Left colon (tissue), 2 donors: ENCODE measurements at regions not wholly inside any gene's neighbourhood (a gene's known extent, or its start where the extent isn't known, plus 50 kb on each side); places are given as distances from the start of the nearest gene placed in this dataset.
A peak's percentile ranks its signal among the peaks of the same experiment; 100 is the strongest.
"Not testable (repeated sequence)": the region's sequence is repeated elsewhere in the genome, so short reads cannot be mapped to it uniquely, and the experiment has no call there.

Experiments
- ATAC-seq: fragments of 200-7000 bp; cut with Tn5 transposase; one replicate; pipeline ENCODE4 v1.9.1; 2020; ENCODE audit warnings: mild to moderate bottlenecking, moderate library complexity
- DNase-seq, 2 donors: peaks; one replicate each; pipeline ENCODE4 v3.0.0-alpha.2; 2020
- intact Hi-C, 2 donors: fragments of 100-400 bp; cut with DNase I in 1 of 2; cut with micrococcal nuclease in 1 of 2; formaldehyde crosslinking; loops; one replicate each; pipeline versions ENCODE4 v1.11.2 to v1.14.0; 2022; cut with DNase I, micrococcal nuclease
- donor health status: DM: no; HTN: no; CAD: no.
- donor health status: DM: yes; HTN: yes; CAD: no.

DNA sequence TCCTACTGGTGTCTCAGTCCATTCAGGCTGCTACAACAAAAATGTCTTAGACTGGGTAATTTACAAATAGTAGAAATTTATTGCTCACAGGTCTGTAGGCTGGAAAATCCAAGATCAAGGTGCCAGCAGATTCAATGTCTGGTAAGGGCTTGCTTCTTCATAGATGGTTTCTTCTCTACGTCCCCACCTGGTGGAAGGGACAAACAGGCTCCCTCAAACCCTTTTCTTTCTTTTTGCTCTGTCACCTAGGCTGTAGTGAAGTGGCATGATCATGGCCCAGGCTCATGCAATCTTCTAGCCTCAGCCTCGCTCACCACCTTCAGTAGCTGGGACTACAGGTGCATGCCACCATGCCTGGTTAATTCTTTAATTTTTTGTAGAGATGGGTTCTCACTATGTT is 106.8 kb upstream of the RPH3A start:
- intact Hi-C loops: no loop called here
- ATAC-seq (no peak), DNase-seq (no peak)

DNA sequence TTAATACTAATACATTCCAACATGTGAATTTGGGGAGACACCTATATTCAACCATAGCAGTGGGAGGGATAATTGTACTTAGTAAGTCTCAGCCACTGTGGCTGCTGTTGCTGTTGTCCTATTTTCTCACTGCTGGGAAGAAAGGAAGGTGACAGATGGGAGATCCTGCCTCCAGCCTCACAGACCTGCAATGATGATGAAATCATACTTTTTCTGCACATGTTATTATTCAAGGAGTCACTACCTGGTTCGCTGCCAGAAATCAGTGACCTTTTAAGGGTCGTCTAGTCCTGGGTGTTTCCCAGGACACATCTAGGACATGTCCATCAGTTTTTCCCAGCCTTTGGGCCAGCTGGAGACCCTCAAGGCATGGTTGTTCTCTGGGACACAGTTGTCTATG is 106.2 kb upstream of the RPH3A start:
- ATAC-seq (no peak), DNase-seq (no peak)
- intact Hi-C loops: no loop called here

- ATAC-seq: no peak
- DNase-seq: no peak
- intact Hi-C loops: no loop called here
Observed at GRCh38 chr12:112686373-112686772, 105.2 kb upstream of the RPH3A start.

DNA sequence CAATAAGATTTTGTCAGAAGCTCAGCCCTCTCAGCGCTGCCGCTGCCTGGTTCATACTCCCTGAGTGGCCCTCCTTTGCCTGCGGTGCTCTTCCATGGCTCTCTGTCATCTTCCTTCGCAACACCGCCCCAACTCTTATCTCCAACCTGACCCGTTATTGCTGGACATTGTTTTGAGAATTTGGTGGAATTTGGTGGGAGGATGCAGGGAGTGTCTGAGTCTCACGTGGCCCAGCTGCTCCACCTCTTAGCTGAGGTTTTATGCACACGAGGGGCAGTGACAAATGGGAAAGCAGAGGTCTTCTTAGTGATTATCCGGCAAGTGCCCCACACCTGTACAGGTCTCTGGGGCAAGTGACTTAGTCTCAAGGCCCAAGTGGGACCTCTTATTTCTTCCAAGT is 97.5 kb upstream of the RPH3A start:
- ATAC-seq (no peak), DNase-seq (no peak)
- intact Hi-C loops: no loop called here

DNA sequence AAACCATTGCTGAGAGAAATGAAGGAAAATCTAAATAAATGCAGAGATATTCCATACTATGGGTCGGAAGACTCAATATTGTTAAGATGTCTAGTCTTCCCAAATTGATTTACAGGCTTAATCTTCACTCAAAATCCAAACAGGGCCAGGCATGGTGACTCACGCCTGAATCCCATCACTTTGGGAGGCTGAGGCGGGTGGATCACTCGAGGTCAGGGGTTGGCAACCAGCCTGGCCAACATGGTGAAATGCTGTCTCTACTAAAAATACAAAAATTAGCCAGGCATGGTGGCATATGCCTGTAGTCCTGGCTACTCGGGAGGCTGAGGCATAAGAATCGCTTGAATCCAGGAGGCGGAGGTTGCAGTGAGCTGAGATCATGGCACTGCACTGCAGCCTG is 94.1 kb upstream of the RPH3A start:
- DNase-seq, intact Hi-C loops, ATAC-seq: not testable (repeated sequence)

DNA sequence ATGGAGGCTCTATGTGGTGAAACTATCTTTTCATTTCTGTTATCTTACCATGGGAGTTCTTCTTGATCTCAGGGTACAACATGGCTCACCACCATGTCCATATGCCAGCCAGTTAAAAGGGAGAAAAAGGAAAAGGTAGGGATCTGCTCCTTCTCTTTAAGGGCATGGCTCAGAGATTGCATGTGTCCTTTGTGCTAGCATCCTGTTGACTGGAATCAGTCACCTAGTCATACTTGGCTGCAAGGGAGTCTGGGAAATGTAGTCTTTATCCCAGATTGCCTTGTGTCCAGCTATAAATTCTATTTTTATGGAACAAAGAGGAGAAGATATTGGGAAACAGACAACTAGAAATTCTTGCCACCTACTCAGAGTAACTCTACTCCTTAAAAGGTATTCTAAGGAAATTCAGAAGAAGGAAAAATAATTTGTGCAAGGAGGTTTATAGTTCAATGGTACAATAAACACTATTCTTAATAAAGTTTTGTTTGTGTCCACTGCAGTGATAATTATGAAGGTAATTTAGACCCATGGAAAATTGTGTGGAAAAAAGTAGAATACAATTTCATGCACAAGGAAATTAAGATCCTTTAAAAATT is 86.4 kb upstream of the RPH3A start:
- intact Hi-C loops: no loop called here
- no peak for ATAC-seq
- no peak for DNase-seq

GRCh38 chr12:112710414-112710813 is 81.1 kb upstream of the RPH3A start:
- DNase-seq (no peak), ATAC-seq (no peak)
- intact Hi-C loops: no loop called here

GRCh38 chr12:112711026-112711425 is 80.5 kb upstream of the RPH3A start:
- DNase-seq (no peak), ATAC-seq (no peak)

GRCh38 chr12:112711507-112711906 is 80.0 kb upstream of the RPH3A start:
- ATAC-seq (no peak), DNase-seq (no peak)
- intact Hi-C loops: no loop called here

More at GRCh38 chr12:112711026-112711425, 80.5 kb upstream of the RPH3A start:
- intact Hi-C loops: no loop called here

DNA sequence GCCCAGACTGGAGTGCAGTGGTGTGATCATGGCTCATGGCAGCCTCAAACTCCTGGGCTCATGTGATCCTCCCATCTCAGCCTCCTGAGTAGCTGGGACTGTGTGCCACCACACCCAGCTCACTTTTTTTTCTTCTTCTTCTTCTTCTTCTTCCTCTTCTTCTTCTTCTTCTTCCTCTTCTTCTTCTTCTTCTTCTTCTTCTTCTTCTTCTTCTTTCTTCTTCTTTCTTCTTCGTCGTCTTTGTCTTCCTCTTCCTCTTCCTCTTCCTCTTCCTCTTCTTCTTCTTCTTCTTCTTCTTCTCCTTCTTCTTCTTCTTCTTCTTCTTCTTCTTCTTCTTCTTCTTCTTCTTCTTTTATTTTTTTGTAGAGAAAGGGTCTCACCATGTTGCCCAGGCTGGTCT is 78.8 kb upstream of the RPH3A start:
- not testable (repeated sequence) for DNase-seq, ATAC-seq

DNA sequence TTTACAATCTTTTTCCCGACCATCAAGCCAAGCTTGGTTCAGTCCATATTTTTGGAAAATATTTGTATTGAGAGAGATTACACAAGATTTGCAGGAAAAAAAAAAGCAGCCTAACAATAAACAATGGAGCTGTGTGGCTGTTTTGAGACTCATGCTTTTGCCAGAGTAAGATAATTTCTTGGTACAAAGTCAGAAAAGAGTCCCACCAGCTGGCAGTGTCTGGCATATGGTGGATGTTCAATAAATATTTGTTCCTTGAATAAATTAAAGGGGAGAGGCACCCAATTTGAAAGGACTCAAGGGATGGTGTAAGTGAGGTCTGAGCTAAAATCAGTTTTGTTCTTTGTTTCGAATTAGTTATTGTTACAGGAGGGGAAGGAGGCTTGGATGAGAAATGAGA is 78.1 kb upstream of the RPH3A start:
- intact Hi-C loops: no loop called here
- no peak for DNase-seq
- no peak for ATAC-seq

More for the DNA sequence above, 78.8 kb upstream of the RPH3A start:
- intact Hi-C loops: not testable (repeated sequence)

DNA sequence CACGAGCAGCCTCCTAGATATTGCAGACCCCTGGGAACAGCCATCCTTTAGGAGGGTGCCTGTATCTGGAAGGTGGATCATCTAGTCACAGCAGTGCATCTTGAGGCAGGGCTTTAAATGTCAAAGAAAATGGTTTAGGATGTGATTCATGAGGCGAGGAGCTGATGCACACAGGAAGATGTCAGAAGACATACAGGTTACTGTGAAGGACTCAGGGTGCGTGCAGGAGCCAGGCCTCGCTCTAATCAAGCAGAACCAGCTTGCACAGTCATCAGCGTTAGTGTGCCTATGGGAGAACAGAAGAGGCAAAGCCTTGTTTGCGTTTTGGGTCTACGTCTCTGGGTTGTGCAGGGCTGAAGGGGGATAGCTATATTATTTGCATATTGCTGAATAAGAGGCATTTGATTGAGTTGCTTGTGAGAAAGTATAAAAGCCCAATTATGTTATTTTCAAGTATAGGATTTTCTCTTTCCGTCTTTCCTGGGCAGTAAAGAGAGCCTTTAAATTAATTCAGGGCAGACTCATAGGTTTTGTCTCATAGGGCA is 77.3 kb upstream of the RPH3A start:
- intact Hi-C loops: no loop called here
- no peak for DNase-seq

DNA sequence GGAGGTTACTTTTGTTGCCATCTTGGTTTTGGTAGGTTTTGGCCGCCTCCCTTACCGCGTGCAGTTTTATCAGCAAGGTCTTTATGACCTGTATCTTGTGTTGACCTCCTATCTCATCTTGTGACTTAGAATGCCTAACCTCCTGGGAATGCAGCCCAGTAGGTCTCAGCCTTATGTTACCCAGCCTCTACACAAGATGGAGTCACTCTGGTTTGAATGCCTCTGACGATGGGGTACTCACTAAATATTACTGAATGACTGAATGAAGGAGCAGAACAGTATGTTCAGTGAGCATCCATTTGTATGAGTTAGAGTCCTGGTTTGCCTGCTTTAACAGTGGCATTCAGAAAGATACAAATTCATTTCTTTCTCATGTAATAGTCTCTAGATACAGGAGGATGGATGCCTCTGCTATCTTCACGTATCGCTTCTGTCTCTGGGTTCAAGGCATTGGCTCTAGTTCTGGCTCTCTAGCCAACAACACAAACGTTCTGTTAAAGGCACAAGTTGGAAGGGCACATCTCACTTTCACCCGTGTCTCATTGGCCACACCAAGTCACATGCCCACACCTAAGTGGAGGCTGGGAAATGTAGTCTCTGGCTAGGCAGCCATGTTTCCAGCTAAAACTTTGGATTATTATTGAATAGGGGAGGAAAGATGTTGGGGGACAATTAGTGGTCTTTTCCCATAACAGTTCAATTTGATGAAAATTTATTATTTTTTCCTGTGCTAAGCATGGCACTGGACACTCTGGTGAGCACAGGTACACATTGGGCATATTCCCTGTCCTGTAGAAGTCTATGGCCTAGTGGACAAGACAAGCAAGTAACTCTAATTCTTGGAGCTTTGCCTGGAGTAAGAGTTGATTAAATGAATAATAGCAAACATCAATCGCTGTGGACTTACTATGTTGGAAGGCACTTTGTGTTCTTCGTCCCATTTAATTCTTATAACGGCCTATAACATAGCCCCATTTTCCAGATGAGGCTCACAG is 75.2 kb upstream of the RPH3A start:
- ATAC-seq (peak; percentile 33), DNase-seq (no peak)
- intact Hi-C loops: no loop called here

More for the DNA sequence above, 77.3 kb upstream of the RPH3A start:
- ATAC-seq: no peak

- DNase-seq (no peak), ATAC-seq (no peak)
- intact Hi-C loops: no loop called here
Observed at GRCh38 chr12:112728864-112729263, 62.7 kb upstream of the RPH3A start.

- ATAC-seq: no peak
- intact Hi-C loops: no loop called here
- DNase-seq: no peak
Observed at GRCh38 chr12:112734859-112735695, 56.5 kb upstream of the RPH3A start.

DNA sequence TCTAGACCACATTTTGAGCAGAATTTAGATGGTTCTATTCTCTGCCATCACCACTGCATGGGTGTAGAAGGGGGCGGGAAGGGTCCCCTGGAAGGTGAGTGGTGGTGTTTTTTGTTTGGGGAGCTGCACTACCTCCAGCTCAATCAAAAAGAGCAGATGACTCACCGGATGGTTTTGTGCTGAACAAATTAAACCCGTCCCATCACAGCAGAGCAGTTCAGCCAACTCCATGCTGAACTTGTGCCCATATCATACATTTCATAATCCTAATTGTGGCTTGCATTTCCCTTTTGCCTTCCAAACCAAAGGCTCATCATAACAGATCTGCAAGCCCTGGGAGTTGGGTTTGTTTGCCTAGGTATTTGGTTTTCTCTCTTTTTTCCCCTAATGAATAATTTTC is 53.0 kb upstream of the RPH3A start:
- DNase-seq (no peak), ATAC-seq (no peak)
- intact Hi-C loops: no loop called here

- intact Hi-C loops: no loop called here
- ATAC-seq (no peak), DNase-seq (no peak)
Observed at GRCh38 chr12:112740387-112740934, 51.1 kb upstream of the RPH3A start.

- ATAC-seq: no peak
- no peak for DNase-seq
- intact Hi-C loops: no loop called here
Observed at GRCh38 chr12:112741106-112741505, 50.4 kb upstream of the RPH3A start.
